ENCODE measurements at regions not wholly inside any gene's neighbourhood (a gene's known extent, or its start where the extent isn't known, plus 50 kb on each side); places are given as distances from the start of the nearest gene placed in this dataset.

DNA sequence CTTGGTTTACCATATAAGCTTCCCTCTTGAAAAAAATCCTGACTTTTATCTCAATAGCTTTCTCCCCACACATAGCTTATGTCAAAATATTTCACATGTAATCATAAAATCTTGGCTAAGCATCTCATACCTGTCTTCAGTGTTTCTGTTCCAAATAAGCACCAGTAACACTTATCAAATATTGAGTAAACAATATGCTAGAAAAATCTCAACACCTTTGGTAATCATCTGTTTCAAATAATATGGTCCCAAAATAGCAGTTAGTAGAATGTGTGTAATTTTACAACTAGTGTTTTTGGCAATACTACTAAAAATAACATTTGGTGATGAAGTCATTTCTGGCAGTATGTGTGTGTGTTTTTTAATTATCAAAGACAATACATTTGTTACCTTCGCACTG is 2138.2 kb downstream of the PCDH7 start:
- Histone ChIP-seq H3K4me1 (no peaks in the 10 kb centered on the region), H3K9me3 (no peaks in the 10 kb centered on the region), H3K27me3 (no peaks in the 10 kb centered on the region), H3K27ac (no peak overlapping the region), H3K36me3 (no peaks in the 10 kb centered on the region), H3K4me3 (no peak overlapping the region)
- TF ChIP-seq POLR2AphosphoS5 (IDR thresholded peaks at IDR 0.05) (no peak), EP300 (IDR thresholded peaks at IDR 0.05) (no peak), CTCF (IDR thresholded peaks at IDR 0.05) (no peak), POLR2A (IDR thresholded peaks at IDR 0.05) (no peak)
- intact Hi-C loops (cut with DNase I; ENCODE audit: low total_unique reads) = no loop called here
- no peak for DNase-seq
- WGBS, 5 donors = 81 to 94% (median 92%) methylated on average over 1 of the region's 1 CpG

DNA sequence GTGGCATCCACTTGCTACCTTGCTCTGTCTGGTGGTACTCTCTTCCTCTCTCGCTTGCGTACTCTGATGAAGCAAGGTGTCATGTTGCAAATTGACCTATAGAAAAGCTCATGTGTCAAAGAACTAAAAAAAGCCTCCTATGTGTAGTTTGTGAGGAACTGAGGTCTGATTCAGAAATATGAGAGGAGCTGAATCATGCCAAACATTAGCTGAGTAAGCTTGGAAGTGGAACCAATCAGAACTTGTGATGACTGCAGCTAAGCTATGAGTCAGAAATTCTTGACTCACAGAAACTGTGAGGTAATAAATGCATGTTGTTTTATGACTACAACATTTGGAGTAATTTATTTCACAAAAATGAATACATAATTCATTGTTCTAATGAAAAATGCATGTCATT is 2138.8 kb downstream of the PCDH7 start:
- H3K27me3 ChIP-seq = no peaks in the 10 kb centered on the region
- no peak for DNase-seq
- no peak overlapping the region for H3K4me3 ChIP-seq
- no peaks in the 10 kb centered on the region for H3K36me3 ChIP-seq
- 85 to 95% (median 85%) methylated on average over 2 of the region's 2 CpGs for WGBS, 5 donors
- intact Hi-C loops (cut with DNase I; ENCODE audit: low total_unique reads) = no loop called here
- TF ChIP-seq EP300 (IDR thresholded peaks at IDR 0.05) (no peak), CTCF (IDR thresholded peaks at IDR 0.05) (no peak)
- no peak overlapping the region for H3K27ac ChIP-seq
- H3K4me1 ChIP-seq = no peaks in the 10 kb centered on the region
- no peaks in the 10 kb centered on the region for H3K9me3 ChIP-seq

- no peaks in the 10 kb centered on the region for H3K4me1 ChIP-seq
- H3K36me3 ChIP-seq = no peaks in the 10 kb centered on the region
- H3K27ac ChIP-seq = no peak overlapping the region
- 74 to 80% (median 76%) methylated on average over 3 of the region's 3 CpGs for WGBS, 5 donors
- no peaks in the 10 kb centered on the region for H3K27me3 ChIP-seq
- no peak overlapping the region for H3K4me3 ChIP-seq
- no peak for DNase-seq
- TF ChIP-seq EP300 (IDR thresholded peaks at IDR 0.05) (no peak), POLR2A (IDR thresholded peaks at IDR 0.05) (no peak), CTCF (IDR thresholded peaks at IDR 0.05) (no peak), POLR2AphosphoS5 (IDR thresholded peaks at IDR 0.05) (no peak)
- intact Hi-C loops (cut with DNase I; ENCODE audit: low total_unique reads) = no loop called here
- no peaks in the 10 kb centered on the region for H3K9me3 ChIP-seq
These were observed 2144.7 kb downstream of the PCDH7 start for GRCh38 chr4:32864713-32865351.

DNA sequence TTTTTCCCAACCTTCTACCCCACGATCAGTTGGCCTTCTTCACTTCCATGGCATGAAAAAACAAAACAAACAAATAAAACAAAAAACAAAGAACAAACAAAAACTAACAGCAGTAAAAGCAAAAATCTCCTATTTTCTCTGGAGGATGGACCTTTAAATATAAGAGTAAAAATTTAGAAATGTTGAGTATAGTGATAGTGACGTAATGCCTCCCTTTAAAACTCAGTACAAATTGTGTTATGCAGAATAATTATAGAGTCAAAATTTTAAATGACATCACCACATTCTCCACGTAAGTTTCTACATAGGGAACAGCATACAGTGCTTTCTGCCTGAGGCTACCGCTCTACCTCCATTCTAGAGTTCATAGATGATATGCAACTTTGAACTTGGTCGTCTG is 2156.4 kb downstream of the PCDH7 start:
- Histone ChIP-seq H3K4me3 (no peak overlapping the region), H3K4me1 (no peaks in the 10 kb centered on the region), H3K27me3 (no peaks in the 10 kb centered on the region), H3K36me3 (no peaks in the 10 kb centered on the region), H3K27ac (no peak overlapping the region), H3K9me3 (no peaks in the 10 kb centered on the region)
- TF ChIP-seq POLR2A (IDR thresholded peaks at IDR 0.05) = no peak
- WGBS, 5 donors = 78 to 84% (median 81%) methylated on average over 5 of the region's 5 CpGs
- no peak for DNase-seq
- intact Hi-C loops (cut with DNase I; ENCODE audit: low total_unique reads) = no loop called here

GRCh38 chr4:32879913-32880312 is 2159.7 kb downstream of the PCDH7 start:
- Histone ChIP-seq H3K27ac (no peak overlapping the region), H3K9me3 (no peaks in the 10 kb centered on the region), H3K4me1 (no peaks in the 10 kb centered on the region), H3K4me3 (no peak overlapping the region), H3K27me3 (no peaks in the 10 kb centered on the region), H3K36me3 (no peaks in the 10 kb centered on the region)
- DNase-seq = peak in 1 of 2 donors; percentile 1
- intact Hi-C loops (cut with DNase I; ENCODE audit: low total_unique reads) = no loop called here
- TF ChIP-seq EP300 (IDR thresholded peaks at IDR 0.05) = no peak
- WGBS, 5 donors = 77 to 90% (median 84%) methylated on average over 1 of the region's 1 CpG

All from stomach (tissue), 8 donors.